ENCODE measurements at regions not wholly inside any gene's neighbourhood (a gene's known extent, or its start where the extent isn't known, plus 50 kb on each side); places are given as distances from the start of the nearest gene placed in this dataset.

DNA sequence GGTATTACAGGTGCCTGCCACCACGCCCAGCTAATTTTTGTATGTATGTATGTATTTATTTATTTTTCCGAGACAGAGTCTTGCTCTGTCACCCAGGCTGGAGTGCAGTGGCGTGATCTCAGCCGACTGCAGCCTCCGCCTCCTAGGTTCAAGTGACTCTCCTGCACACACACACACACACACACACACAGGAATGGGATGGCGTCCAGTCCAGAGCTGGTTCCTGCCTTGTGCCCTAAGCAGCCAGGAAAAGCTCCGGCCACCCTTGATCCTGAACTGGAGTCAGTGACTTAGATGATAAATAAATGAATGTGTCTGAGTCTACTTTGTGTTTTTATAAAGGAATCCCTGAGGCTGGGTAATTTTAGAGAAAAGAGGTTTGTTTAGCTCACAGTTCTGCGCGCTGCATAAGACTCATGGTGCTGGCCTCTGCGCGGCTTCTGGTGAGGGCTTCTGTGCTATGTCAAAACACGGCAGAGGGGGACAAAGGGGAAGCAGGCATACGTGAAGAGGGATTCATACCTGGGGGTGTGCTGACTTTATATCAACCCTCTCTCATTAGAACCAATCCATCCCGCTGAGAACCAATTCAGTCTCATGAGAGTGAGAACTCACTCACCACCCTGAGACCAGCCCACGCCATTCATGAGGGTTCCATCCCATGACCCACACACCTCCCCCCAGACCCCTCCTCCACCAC, 59.7 kb upstream of the PHLPP1 start:
- CTCF ChIA-PET (ENCODE audit: low intra/inter-chr PET ratio), result no interaction called here
- Histone ChIP-seq H3K9me3 (replicated peaks; ENCODE audit: control insufficient read depth, insufficient read depth, low read depth, low read length) (no peaks in the 10 kb centered on the region), H2AFZ (ENCODE audit: low read depth, low read length) (no peak overlapping the region), H3K4me3 (no peak overlapping the region), H4K20me1 (replicated peaks; ENCODE audit: control insufficient read depth, insufficient read depth, low read length) (no peaks in the 10 kb centered on the region), H3K4me1 (replicated peaks in 1 of 2; ENCODE audit: control insufficient read depth in 2 of 2, insufficient read depth in 2 of 2, low read length in 2 of 2) (no peaks in the 10 kb centered on the region; a peak in 2 of 5 replicates), H3K9me1 (ENCODE audit: control insufficient read depth, insufficient read depth, low read length) (no peaks in the 10 kb centered on the region), H3K36me3 (ENCODE audit: control insufficient read depth, insufficient read depth, low read length) (no peaks in the 10 kb centered on the region), H3K4me2 (ENCODE audit: insufficient read depth, low read length) (no peak overlapping the region), H3K9ac (ENCODE audit: insufficient read depth in 1 of 2, low read depth in 2 of 2, low read length in 2 of 2) (no peak overlapping the region), H3K27ac (ENCODE audit: extremely low read depth, low read depth, low read length) (no peak overlapping the region), H3K27me3 (ENCODE audit: control insufficient read depth in 2 of 2, insufficient read depth in 2 of 2, low read length in 2 of 2) (no peaks in the 10 kb centered on the region), H3K79me2 (ENCODE audit: control insufficient read depth, insufficient read depth, low read length) (no peaks in the 10 kb centered on the region)
- DNase-seq (ENCODE audit: extremely low read depth in 1 of 4, low spot score in 3 of 4) (no peak), ATAC-seq (no peak), FAIRE-seq (no peak)
- WGBS (ENCODE audit: insufficient coverage, low coverage, missing lambda C conversion rate), result 67% methylated on average over 7 of the region's 15 CpGs
- intact Hi-C loops (cut with micrococcal nuclease) (no loop called here), in situ Hi-C loops (cut with MboI) (loop anchor here (10.0 kb wide), 1 partner anchor 309 kb away; no protein-coding TSS in a partner anchor)
- BruUV-seq (replicated peaks), result no TSS peak
- POLR2A ChIA-PET, result no interaction called here
- TF ChIP-seq, protein P1, sequence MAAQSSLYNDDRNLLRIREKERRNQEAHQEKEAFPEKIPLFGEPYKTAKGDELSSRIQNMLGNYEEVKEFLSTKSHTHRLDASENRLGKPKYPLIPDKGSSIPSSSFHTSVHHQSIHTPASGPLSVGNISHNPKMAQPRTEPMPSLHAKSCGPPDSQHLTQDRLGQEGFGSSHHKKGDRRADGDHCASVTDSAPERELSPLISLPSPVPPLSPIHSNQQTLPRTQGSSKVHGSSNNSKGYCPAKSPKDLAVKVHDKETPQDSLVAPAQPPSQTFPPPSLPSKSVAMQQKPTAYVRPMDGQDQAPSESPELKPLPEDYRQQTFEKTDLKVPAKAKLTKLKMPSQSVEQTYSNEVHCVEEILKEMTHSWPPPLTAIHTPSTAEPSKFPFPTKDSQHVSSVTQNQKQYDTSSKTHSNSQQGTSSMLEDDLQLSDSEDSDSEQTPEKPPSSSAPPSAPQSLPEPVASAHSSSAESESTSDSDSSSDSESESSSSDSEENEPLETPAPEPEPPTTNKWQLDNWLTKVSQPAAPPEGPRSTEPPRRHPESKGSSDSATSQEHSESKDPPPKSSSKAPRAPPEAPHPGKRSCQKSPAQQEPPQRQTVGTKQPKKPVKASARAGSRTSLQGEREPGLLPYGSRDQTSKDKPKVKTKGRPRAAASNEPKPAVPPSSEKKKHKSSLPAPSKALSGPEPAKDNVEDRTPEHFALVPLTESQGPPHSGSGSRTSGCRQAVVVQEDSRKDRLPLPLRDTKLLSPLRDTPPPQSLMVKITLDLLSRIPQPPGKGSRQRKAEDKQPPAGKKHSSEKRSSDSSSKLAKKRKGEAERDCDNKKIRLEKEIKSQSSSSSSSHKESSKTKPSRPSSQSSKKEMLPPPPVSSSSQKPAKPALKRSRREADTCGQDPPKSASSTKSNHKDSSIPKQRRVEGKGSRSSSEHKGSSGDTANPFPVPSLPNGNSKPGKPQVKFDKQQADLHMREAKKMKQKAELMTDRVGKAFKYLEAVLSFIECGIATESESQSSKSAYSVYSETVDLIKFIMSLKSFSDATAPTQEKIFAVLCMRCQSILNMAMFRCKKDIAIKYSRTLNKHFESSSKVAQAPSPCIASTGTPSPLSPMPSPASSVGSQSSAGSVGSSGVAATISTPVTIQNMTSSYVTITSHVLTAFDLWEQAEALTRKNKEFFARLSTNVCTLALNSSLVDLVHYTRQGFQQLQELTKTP (IDR thresholded peaks at IDR 0.05; ENCODE audit: low read depth in 1 of 2, partially characterized antibody in 2 of 2), result no peak
- TF ChIP-seq RBFOX2 (IDR thresholded peaks at IDR 0.05; ENCODE audit: low read depth, low read length), result no peak
- TF ChIP-seq MTA2 (IDR thresholded peaks at IDR 0.05; ENCODE audit: low read depth), result no peak
- no peak for TF ChIP-seq TAL1 (IDR thresholded peaks at IDR 0.05)
- TF ChIP-seq TEAD1 (CRISPR knock-in tag; IDR thresholded peaks at IDR 0.05), result no peak
- TF ChIP-seq HEY1 (CRISPR knock-in tag; IDR thresholded peaks at IDR 0.05; ENCODE audit: borderline replicate concordance), result no peak
- no peak for TF ChIP-seq FUS (optimal IDR thresholded peaks at IDR 0.05; ENCODE audit: low read depth, low read length)

Data from K562 (cell line).